ENCODE measurements at regions not wholly inside any gene's neighbourhood (a gene's known extent, or its start where the extent isn't known, plus 50 kb on each side); places are given as distances from the start of the nearest gene placed in this dataset.
A peak's percentile ranks its signal among the peaks of the same experiment; 100 is the strongest.

GRCh38 chr14:65153101-65153500, 50.8 kb upstream of the MAX start:
- H3K27ac Mint-ChIP-seq (ENCODE audit: low read depth) = no peak overlapping the region
- no peaks in the 10 kb centered on the region for H3K4me1 Mint-ChIP-seq
- H3K9me3 Mint-ChIP-seq = no peaks in the 10 kb centered on the region
- DNase-seq (ENCODE audit: low spot score in 2 of 2) = no peak
- no peak for ATAC-seq (replicated peaks; ENCODE audit: extremely low read depth, poor library complexity, severe bottlenecking)
- H3K36me3 Mint-ChIP-seq (ENCODE audit: insufficient read depth) = no peaks in the 10 kb centered on the region
- H3K27me3 Mint-ChIP-seq = peaks cover 17% of the 10 kb centered on the region
- no peak overlapping the region for H3K4me3 Mint-ChIP-seq

- peak overlapping the region; percentile 29 for H3K27ac Mint-ChIP-seq (ENCODE audit: low read depth)
- no peaks in the 10 kb centered on the region for H3K9me3 Mint-ChIP-seq
- no peaks in the 10 kb centered on the region for H3K27me3 Mint-ChIP-seq
- DNase-seq (ENCODE audit: low spot score in 2 of 2) (no peak), ATAC-seq (replicated peaks; ENCODE audit: extremely low read depth, poor library complexity, severe bottlenecking) (no peak)
- H3K4me3 Mint-ChIP-seq = no peak overlapping the region
- no peaks in the 10 kb centered on the region for H3K36me3 Mint-ChIP-seq (ENCODE audit: insufficient read depth)
- no peaks in the 10 kb centered on the region for H3K4me1 Mint-ChIP-seq
These were observed 54.5 kb upstream of the MAX start for GRCh38 chr14:65156568-65157366.

- ATAC-seq (replicated peaks; ENCODE audit: extremely low read depth, poor library complexity, severe bottlenecking) (no peak), DNase-seq (ENCODE audit: low spot score in 2 of 2) (no peak)
- H3K27ac Mint-ChIP-seq (ENCODE audit: low read depth) = no peak overlapping the region
- H3K9me3 Mint-ChIP-seq = no peaks in the 10 kb centered on the region
- no peaks in the 10 kb centered on the region for H3K36me3 Mint-ChIP-seq (ENCODE audit: insufficient read depth)
- H3K27me3 Mint-ChIP-seq = no peaks in the 10 kb centered on the region
- no peaks in the 10 kb centered on the region for H3K4me1 Mint-ChIP-seq
- no peak overlapping the region for H3K4me3 Mint-ChIP-seq
These were observed 57.2 kb upstream of the MAX start for GRCh38 chr14:65159281-65160062.

- Mint-ChIP-seq H3K9me3 (no peaks in the 10 kb centered on the region), H3K27me3 (no peaks in the 10 kb centered on the region), H3K4me1 (no peaks in the 10 kb centered on the region), H3K4me3 (no peak overlapping the region), H3K36me3 (ENCODE audit: insufficient read depth) (no peaks in the 10 kb centered on the region), H3K27ac (ENCODE audit: low read depth) (no peak overlapping the region)
- no peak for DNase-seq (ENCODE audit: low spot score in 2 of 2)
- no peak for ATAC-seq (replicated peaks; ENCODE audit: extremely low read depth, poor library complexity, severe bottlenecking)
These were observed 57.8 kb upstream of the MAX start for GRCh38 chr14:65160091-65160490.

- Mint-ChIP-seq H3K4me1 (no peaks in the 10 kb centered on the region), H3K9me3 (no peaks in the 10 kb centered on the region), H3K27ac (ENCODE audit: low read depth) (no peak overlapping the region), H3K4me3 (no peak overlapping the region), H3K36me3 (ENCODE audit: insufficient read depth) (no peaks in the 10 kb centered on the region), H3K27me3 (no peaks in the 10 kb centered on the region)
- DNase-seq (ENCODE audit: low spot score in 2 of 2) (no peak), ATAC-seq (replicated peaks; ENCODE audit: extremely low read depth, poor library complexity, severe bottlenecking) (no peak)
These were observed 59.7 kb upstream of the MAX start for GRCh38 chr14:65162031-65162430.

- no peak for DNase-seq (ENCODE audit: low spot score in 2 of 2)
- Mint-ChIP-seq H3K27ac (ENCODE audit: low read depth) (no peak overlapping the region), H3K27me3 (no peaks in the 10 kb centered on the region), H3K9me3 (no peaks in the 10 kb centered on the region), H3K4me3 (no peak overlapping the region), H3K4me1 (no peaks in the 10 kb centered on the region), H3K36me3 (ENCODE audit: insufficient read depth) (no peaks in the 10 kb centered on the region)
- ATAC-seq (replicated peaks; ENCODE audit: extremely low read depth, poor library complexity, severe bottlenecking) = no peak
These were observed 61.9 kb upstream of the MAX start for GRCh38 chr14:65164068-65164824.

- H3K9me3 Mint-ChIP-seq = no peaks in the 10 kb centered on the region
- no peak overlapping the region for H3K27ac Mint-ChIP-seq (ENCODE audit: low read depth)
- no peaks in the 10 kb centered on the region for H3K36me3 Mint-ChIP-seq (ENCODE audit: insufficient read depth)
- DNase-seq (ENCODE audit: low spot score in 2 of 2) = no peak
- no peaks in the 10 kb centered on the region for H3K27me3 Mint-ChIP-seq
- no peaks in the 10 kb centered on the region for H3K4me1 Mint-ChIP-seq
- no peak overlapping the region for H3K4me3 Mint-ChIP-seq
- ATAC-seq (replicated peaks; ENCODE audit: extremely low read depth, poor library complexity, severe bottlenecking) = no peak
These were observed 62.5 kb upstream of the MAX start for GRCh38 chr14:65164825-65165135.

GRCh38 chr14:65167072-65167645, 64.8 kb upstream of the MAX start:
- Mint-ChIP-seq H3K9me3 (no peaks in the 10 kb centered on the region), H3K4me3 (no peak overlapping the region), H3K36me3 (ENCODE audit: insufficient read depth) (no peaks in the 10 kb centered on the region), H3K27me3 (peaks cover 10% of the 10 kb centered on the region), H3K27ac (ENCODE audit: low read depth) (no peak overlapping the region), H3K4me1 (no peaks in the 10 kb centered on the region)
- no peak for ATAC-seq (replicated peaks; ENCODE audit: extremely low read depth, poor library complexity, severe bottlenecking)
- DNase-seq (ENCODE audit: low spot score in 2 of 2) = no peak

GRCh38 chr14:65168840-65169239, 66.5 kb upstream of the MAX start:
- H3K36me3 Mint-ChIP-seq (ENCODE audit: insufficient read depth) = no peaks in the 10 kb centered on the region
- H3K9me3 Mint-ChIP-seq = no peaks in the 10 kb centered on the region
- DNase-seq (ENCODE audit: low spot score in 2 of 2) = no peak
- H3K4me3 Mint-ChIP-seq = no peak overlapping the region
- H3K4me1 Mint-ChIP-seq = no peaks in the 10 kb centered on the region
- no peak for ATAC-seq (replicated peaks; ENCODE audit: extremely low read depth, poor library complexity, severe bottlenecking)
- H3K27ac Mint-ChIP-seq (ENCODE audit: low read depth) = no peak overlapping the region
- peaks cover 10% of the 10 kb centered on the region for H3K27me3 Mint-ChIP-seq

- H3K27me3 Mint-ChIP-seq = peaks cover 10% of the 10 kb centered on the region
- H3K36me3 Mint-ChIP-seq (ENCODE audit: insufficient read depth) = no peaks in the 10 kb centered on the region
- H3K4me3 Mint-ChIP-seq = no peak overlapping the region
- no peak for ATAC-seq (replicated peaks; ENCODE audit: extremely low read depth, poor library complexity, severe bottlenecking)
- no peak overlapping the region for H3K27ac Mint-ChIP-seq (ENCODE audit: low read depth)
- no peaks in the 10 kb centered on the region for H3K9me3 Mint-ChIP-seq
- H3K4me1 Mint-ChIP-seq = no peaks in the 10 kb centered on the region
- DNase-seq (ENCODE audit: low spot score in 2 of 2) = no peak
These were observed 67.0 kb upstream of the MAX start for GRCh38 chr14:65169351-65169750.

- no peak for ATAC-seq (replicated peaks; ENCODE audit: extremely low read depth, poor library complexity, severe bottlenecking)
- H3K27ac Mint-ChIP-seq (ENCODE audit: low read depth) = no peak overlapping the region
- no peak for DNase-seq (ENCODE audit: low spot score in 2 of 2)
- no peak overlapping the region for H3K4me3 Mint-ChIP-seq
- no peaks in the 10 kb centered on the region for H3K36me3 Mint-ChIP-seq (ENCODE audit: insufficient read depth)
- H3K9me3 Mint-ChIP-seq = no peaks in the 10 kb centered on the region
- no peaks in the 10 kb centered on the region for H3K4me1 Mint-ChIP-seq
- peaks cover 10% of the 10 kb centered on the region for H3K27me3 Mint-ChIP-seq
These were observed 68.0 kb upstream of the MAX start for GRCh38 chr14:65170318-65170717.

GRCh38 chr14:65170768-65171507, 68.6 kb upstream of the MAX start:
- ATAC-seq (replicated peaks; ENCODE audit: extremely low read depth, poor library complexity, severe bottlenecking) (peak; percentile 62), DNase-seq (ENCODE audit: low spot score in 2 of 2) (no peak)
- Mint-ChIP-seq H3K27me3 (peaks cover 10% of the 10 kb centered on the region), H3K36me3 (ENCODE audit: insufficient read depth) (no peaks in the 10 kb centered on the region), H3K27ac (ENCODE audit: low read depth) (no peak overlapping the region), H3K4me3 (peak overlapping the region; percentile 12), H3K9me3 (no peaks in the 10 kb centered on the region), H3K4me1 (no peaks in the 10 kb centered on the region)
